ENCODE measurements at regions not wholly inside any gene's neighbourhood (a gene's known extent, or its start where the extent isn't known, plus 50 kb on each side); places are given as distances from the start of the nearest gene placed in this dataset.

GRCh38 chr1:5342830-5343229, 649.4 kb downstream of the NPHP4 start:
- H3K9ac ChIP-seq (ENCODE audit: low read length) = no peak overlapping the region
- H3K36me3 ChIP-seq (ENCODE audit: insufficient read depth, low read length) = no peaks in the 10 kb centered on the region
- H3K9me2 ChIP-seq (ENCODE audit: insufficient read depth, low read length) = no peaks in the 10 kb centered on the region
- H2AFZ ChIP-seq (ENCODE audit: low read depth, low read length) = no peak overlapping the region
- no peaks in the 10 kb centered on the region for H4K20me1 ChIP-seq (ENCODE audit: insufficient read depth)
- H3K9me3 ChIP-seq (ENCODE audit: low read length) = no peaks in the 10 kb centered on the region
- no peak overlapping the region for H3K27ac ChIP-seq (ENCODE audit: low read length)
- H3F3A ChIP-seq (ENCODE audit: insufficient read depth, low read length, poor library complexity, severe bottlenecking) = no peaks in the 10 kb centered on the region
- H3K27me3 ChIP-seq (ENCODE audit: insufficient read depth, low read depth, low read length) = no peaks in the 10 kb centered on the region
- H3K4me2 ChIP-seq (ENCODE audit: low read length) = no peak overlapping the region
- H3K4me3 ChIP-seq (ENCODE audit: low read length) = no peak overlapping the region
- no peak for TF ChIP-seq EZH2 (IDR thresholded peaks at IDR 0.05; ENCODE audit: borderline replicate concordance, insufficient read depth, low read length, poor library complexity, severe bottlenecking)
- no peak for TF ChIP-seq SMC3 (conservative IDR thresholded peaks at IDR 0.05; ENCODE audit: poor library complexity)
- TF ChIP-seq EP300 (conservative IDR thresholded peaks at IDR 0.05; ENCODE audit: poor library complexity, severe bottlenecking) = no peak
- TF ChIP-seq MXI1 (conservative IDR thresholded peaks at IDR 0.05; ENCODE audit: poor library complexity, severe bottlenecking) = no peak
- TF ChIP-seq TAF1 (IDR thresholded peaks at IDR 0.05; ENCODE audit: low read depth) = no peak
- TF ChIP-seq CTCF (IDR thresholded peaks at IDR 0.05; ENCODE audit: poor library complexity, severe bottlenecking) = no peak
- TF ChIP-seq POLR2AphosphoS5 (IDR thresholded peaks at IDR 0.05) = no peak
- no peak for TF ChIP-seq RAD21 (conservative IDR thresholded peaks at IDR 0.05)
- TF ChIP-seq REST (IDR thresholded peaks at IDR 0.05; ENCODE audit: borderline replicate concordance) = no peak
- H3K79me2 ChIP-seq (replicated peaks; ENCODE audit: insufficient read depth, low read length) = no peaks in the 10 kb centered on the region

- Histone ChIP-seq H4K20me1 (ENCODE audit: insufficient read depth) (no peaks in the 10 kb centered on the region), H3K9me2 (ENCODE audit: insufficient read depth, low read length) (no peaks in the 10 kb centered on the region), H3F3A (ENCODE audit: insufficient read depth, low read length, poor library complexity, severe bottlenecking) (no peaks in the 10 kb centered on the region), H3K27ac (ENCODE audit: low read length) (no peak overlapping the region), H3K4me3 (ENCODE audit: low read length) (no peak overlapping the region), H3K79me2 (replicated peaks; ENCODE audit: insufficient read depth, low read length) (no peaks in the 10 kb centered on the region), H3K36me3 (ENCODE audit: insufficient read depth, low read length) (no peaks in the 10 kb centered on the region), H3K9ac (ENCODE audit: low read length) (no peak overlapping the region), H3K4me2 (ENCODE audit: low read length) (no peak overlapping the region), H3K9me3 (ENCODE audit: low read length) (no peaks in the 10 kb centered on the region), H2AFZ (ENCODE audit: low read depth, low read length) (no peak overlapping the region), H3K27me3 (ENCODE audit: insufficient read depth, low read depth, low read length) (no peaks in the 10 kb centered on the region)
- no peak for TF ChIP-seq RAD21 (conservative IDR thresholded peaks at IDR 0.05)
- no peak for TF ChIP-seq MXI1 (conservative IDR thresholded peaks at IDR 0.05; ENCODE audit: poor library complexity, severe bottlenecking)
- TF ChIP-seq EP300 (conservative IDR thresholded peaks at IDR 0.05; ENCODE audit: poor library complexity, severe bottlenecking) = no peak
- no peak for TF ChIP-seq REST (IDR thresholded peaks at IDR 0.05; ENCODE audit: borderline replicate concordance)
- TF ChIP-seq SMC3 (conservative IDR thresholded peaks at IDR 0.05; ENCODE audit: poor library complexity) = no peak
- no peak for TF ChIP-seq TAF1 (IDR thresholded peaks at IDR 0.05; ENCODE audit: low read depth)
- TF ChIP-seq EZH2 (IDR thresholded peaks at IDR 0.05; ENCODE audit: borderline replicate concordance, insufficient read depth, low read length, poor library complexity, severe bottlenecking) = no peak
- no peak for TF ChIP-seq CTCF (IDR thresholded peaks at IDR 0.05; ENCODE audit: poor library complexity, severe bottlenecking)
- TF ChIP-seq POLR2AphosphoS5 (IDR thresholded peaks at IDR 0.05) = no peak
Observed at GRCh38 chr1:5342172-5342571, 650.1 kb downstream of the NPHP4 start.
